Activated CD8-positive, alpha-beta memory T cell treated with anti-CD3 and anti-CD28 coated beads, Interleukin-2, amount 10 ng/mL, durations not matched to agents 7 days and 5 days (primary cell): ENCODE measurements at regions not wholly inside any gene's neighbourhood (a gene's known extent, or its start where the extent isn't known, plus 50 kb on each side); places are given as distances from the start of the nearest gene placed in this dataset.
A peak's percentile ranks its signal among the peaks of the same experiment; 100 is the strongest.

Experiments
- ATAC-seq: fragments of 150-1000 bp; cut with Tn5 transposase; one replicate; pipeline ENCODE4 v1.10.0; 2021; ENCODE audit warnings: moderate library complexity
- CTCF ChIA-PET: fragments of 350-600 bp; sonication (Branson Sonifier 250); formaldehyde crosslinking; loops from one replicate; lab custom pipeline; 2021; ENCODE audit warnings: antibody characterized with exemption; lab: Charles Lee
- DNase-seq: peaks from one replicate; pipeline ENCODE4 v3.0.0-alpha.2; 2020
- H3K27ac Mint-ChIP-seq: one replicate; pipeline ENCODE4 v1.8.0; 2021; ENCODE audit warnings: mild to moderate bottlenecking, mixed read lengths
- H3K27me3 Mint-ChIP-seq: one replicate; pipeline ENCODE4 v1.8.0; 2021; ENCODE audit warnings: mixed read lengths
- H3K36me3 Mint-ChIP-seq: one replicate; pipeline ENCODE4 v1.8.0; 2021; ENCODE audit warnings: mild to moderate bottlenecking, mixed read lengths
- H3K4me1 Mint-ChIP-seq: one replicate; pipeline ENCODE4 v1.8.0; 2021; ENCODE audit warnings: mixed read lengths
- H3K4me3 Mint-ChIP-seq: one replicate; pipeline ENCODE4 v1.8.0; 2021; ENCODE audit warnings: mild to moderate bottlenecking, moderate library complexity, mixed read lengths
- H3K9me3 Mint-ChIP-seq: one replicate; pipeline ENCODE4 v1.8.0; 2022; ENCODE audit warnings: low read depth, mixed read lengths

- Mint-ChIP-seq H3K27ac (no peak overlapping the region), H3K36me3 (peaks cover 9% of the 10 kb centered on the region), H3K9me3 (peaks cover 2% of the 10 kb centered on the region), H3K27me3 (no peaks in the 10 kb centered on the region), H3K4me3 (no peak overlapping the region), H3K4me1 (peaks cover 31% of the 10 kb centered on the region)
- ATAC-seq: no peak
- CTCF ChIA-PET: no interaction called here
- no peak for DNase-seq
These were observed 510.4 kb downstream of the MID1IP1 start for GRCh38 chrX:39311646-39312045.

GRCh38 chrX:39313146-39313545, 511.9 kb downstream of the MID1IP1 start:
- CTCF ChIA-PET: no interaction called here
- no peak overlapping the region for H3K27ac Mint-ChIP-seq
- H3K9me3 Mint-ChIP-seq: peaks cover 2% of the 10 kb centered on the region

GRCh38 chrX:39318506-39319343, 517.5 kb downstream of the MID1IP1 start:
- Mint-ChIP-seq H3K27me3 (no peaks in the 10 kb centered on the region), H3K27ac (no peak overlapping the region), H3K4me1 (peaks cover 4% of the 10 kb centered on the region), H3K4me3 (no peak overlapping the region), H3K9me3 (no peaks in the 10 kb centered on the region), H3K36me3 (peaks cover 4% of the 10 kb centered on the region)
- no peak for DNase-seq
- ATAC-seq: no peak
- CTCF ChIA-PET: no interaction called here

More at GRCh38 chrX:39313146-39313545, 511.9 kb downstream of the MID1IP1 start:
- Mint-ChIP-seq H3K4me1 (peaks cover 33% of the 10 kb centered on the region), H3K27me3 (no peaks in the 10 kb centered on the region), H3K36me3 (peaks cover 6% of the 10 kb centered on the region), H3K4me3 (no peak overlapping the region)
- ATAC-seq (no peak), DNase-seq (no peak)

DNA sequence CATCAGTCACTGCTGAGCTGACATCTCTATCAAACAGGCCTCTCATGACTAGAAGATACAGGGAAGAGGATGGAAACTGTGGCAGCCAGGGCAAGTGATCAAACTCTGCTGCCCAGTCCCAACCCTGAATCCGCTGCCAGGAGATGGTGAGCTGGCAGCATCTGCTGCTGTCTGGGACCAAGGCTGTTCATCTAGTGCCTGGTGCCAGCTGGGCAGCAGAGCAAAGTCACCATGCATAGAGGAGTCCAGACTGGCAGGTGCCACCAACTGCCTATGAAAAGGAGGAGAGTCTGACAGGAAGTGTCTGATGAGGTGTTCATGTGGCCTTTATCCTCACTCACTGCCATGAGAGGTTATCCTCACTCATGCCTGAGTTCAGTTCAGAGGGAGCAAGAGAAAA, 518.9 kb downstream of the MID1IP1 start:
- no peaks in the 10 kb centered on the region for H3K27me3 Mint-ChIP-seq
- no peak overlapping the region for H3K4me3 Mint-ChIP-seq
- H3K9me3 Mint-ChIP-seq: no peaks in the 10 kb centered on the region
- no peak for DNase-seq
- no peak overlapping the region for H3K27ac Mint-ChIP-seq
- CTCF ChIA-PET: no interaction called here
- ATAC-seq: no peak
- H3K4me1 Mint-ChIP-seq: peaks cover 2% of the 10 kb centered on the region
- peaks cover 4% of the 10 kb centered on the region for H3K36me3 Mint-ChIP-seq

- Mint-ChIP-seq H3K4me3 (no peak overlapping the region), H3K4me1 (peaks cover 5% of the 10 kb centered on the region)
These were observed 521.2 kb downstream of the MID1IP1 start for GRCh38 chrX:39322496-39322895.

GRCh38 chrX:39324233-39324930, 523.1 kb downstream of the MID1IP1 start:
- CTCF ChIA-PET: no interaction called here
- Mint-ChIP-seq H3K4me1 (peaks cover 10% of the 10 kb centered on the region), H3K27me3 (no peaks in the 10 kb centered on the region), H3K9me3 (no peaks in the 10 kb centered on the region), H3K36me3 (no peaks in the 10 kb centered on the region), H3K27ac (no peak overlapping the region), H3K4me3 (no peak overlapping the region)
- DNase-seq: no peak
- ATAC-seq: no peak

More at GRCh38 chrX:39322496-39322895, 521.2 kb downstream of the MID1IP1 start:
- CTCF ChIA-PET: no interaction called here
- DNase-seq (no peak), ATAC-seq (no peak)
- H3K9me3 Mint-ChIP-seq: no peaks in the 10 kb centered on the region
- H3K36me3 Mint-ChIP-seq: no peaks in the 10 kb centered on the region
- no peak overlapping the region for H3K27ac Mint-ChIP-seq
- H3K27me3 Mint-ChIP-seq: no peaks in the 10 kb centered on the region

- Mint-ChIP-seq H3K27me3 (no peaks in the 10 kb centered on the region), H3K36me3 (no peaks in the 10 kb centered on the region), H3K9me3 (no peaks in the 10 kb centered on the region), H3K27ac (peak overlapping the region; percentile 61), H3K4me1 (peaks cover 29% of the 10 kb centered on the region), H3K4me3 (no peak overlapping the region)
- ATAC-seq (no peak), DNase-seq (no peak)
- CTCF ChIA-PET: interaction anchor here (0.9 kb wide), 1 partner anchor 226 kb away, joined by 3 read pairs; no protein-coding TSS in a partner anchor
These were observed 526.0 kb downstream of the MID1IP1 start for GRCh38 chrX:39327255-39327654.

DNA sequence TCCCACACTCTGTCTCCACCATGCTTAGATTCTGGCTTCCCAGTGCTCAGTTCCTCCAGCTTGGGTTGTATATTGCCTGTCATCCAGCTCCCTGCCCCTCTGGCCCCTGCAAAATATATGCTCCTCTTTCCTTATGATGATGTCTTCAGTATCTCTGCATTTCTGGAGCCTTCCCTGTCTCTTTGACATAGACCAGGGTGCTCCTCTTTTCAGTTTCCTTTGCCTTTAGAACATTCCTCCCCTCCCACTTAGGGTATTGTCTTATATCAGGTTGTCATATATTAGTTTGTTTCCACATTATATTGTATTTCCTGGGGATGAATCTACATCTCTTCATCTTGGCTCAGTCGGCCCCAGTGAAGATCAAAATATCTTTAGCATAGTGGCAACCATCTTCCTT, 526.4 kb downstream of the MID1IP1 start:
- no peak for ATAC-seq
- no peak for DNase-seq
- Mint-ChIP-seq H3K4me3 (no peak overlapping the region), H3K36me3 (no peaks in the 10 kb centered on the region), H3K27me3 (no peaks in the 10 kb centered on the region), H3K27ac (no peak overlapping the region), H3K4me1 (peaks cover 31% of the 10 kb centered on the region), H3K9me3 (no peaks in the 10 kb centered on the region)
- CTCF ChIA-PET: interaction anchor here (0.9 kb wide), 1 partner anchor 226 kb away, joined by 3 read pairs; no protein-coding TSS in a partner anchor

- Mint-ChIP-seq H3K27ac (no peak overlapping the region), H3K4me1 (peaks cover 31% of the 10 kb centered on the region), H3K27me3 (no peaks in the 10 kb centered on the region), H3K9me3 (no peaks in the 10 kb centered on the region), H3K36me3 (no peaks in the 10 kb centered on the region), H3K4me3 (no peak overlapping the region)
- CTCF ChIA-PET: no interaction called here
- ATAC-seq: no peak
- no peak for DNase-seq
These were observed 527.4 kb downstream of the MID1IP1 start for GRCh38 chrX:39328661-39329060.

- Mint-ChIP-seq H3K4me3 (no peak overlapping the region), H3K4me1 (peaks cover 34% of the 10 kb centered on the region), H3K27me3 (no peaks in the 10 kb centered on the region), H3K9me3 (no peaks in the 10 kb centered on the region), H3K36me3 (no peaks in the 10 kb centered on the region), H3K27ac (peak overlapping the region; percentile 72)
- DNase-seq (peak; percentile 48), ATAC-seq (peak; percentile 49)
- CTCF ChIA-PET: interaction anchor here (1.2 kb wide), 1 partner anchor 178 kb away, joined by 3 read pairs; no protein-coding TSS in a partner anchor
These were observed 529.9 kb downstream of the MID1IP1 start for GRCh38 chrX:39331082-39331704.

- H3K4me1 Mint-ChIP-seq: peaks cover 40% of the 10 kb centered on the region
- H3K27ac Mint-ChIP-seq: no peak overlapping the region
- no peaks in the 10 kb centered on the region for H3K27me3 Mint-ChIP-seq
- H3K36me3 Mint-ChIP-seq: no peaks in the 10 kb centered on the region
- H3K4me3 Mint-ChIP-seq: no peak overlapping the region
- CTCF ChIA-PET: no interaction called here
- H3K9me3 Mint-ChIP-seq: no peaks in the 10 kb centered on the region
- DNase-seq (no peak), ATAC-seq (no peak)
These were observed 532.2 kb downstream of the MID1IP1 start for GRCh38 chrX:39333451-39333850.

- H3K9me3 Mint-ChIP-seq: no peaks in the 10 kb centered on the region
- peaks cover 34% of the 10 kb centered on the region for H3K4me1 Mint-ChIP-seq
- H3K27ac Mint-ChIP-seq: no peak overlapping the region
- DNase-seq: no peak
- ATAC-seq: no peak
- CTCF ChIA-PET: no interaction called here
- no peak overlapping the region for H3K4me3 Mint-ChIP-seq
- no peaks in the 10 kb centered on the region for H3K36me3 Mint-ChIP-seq
- H3K27me3 Mint-ChIP-seq: no peaks in the 10 kb centered on the region
These were observed 534.4 kb downstream of the MID1IP1 start for GRCh38 chrX:39335513-39336235.
